IMR-90 (cell line): ENCODE measurements at regions not wholly inside any gene's neighbourhood (a gene's known extent, or its start where the extent isn't known, plus 50 kb on each side); places are given as distances from the start of the nearest gene placed in this dataset.

Source experiments
- CEBPB ChIP-seq: IDR thresholded peaks from 2 replicates; pipeline ENCODE4 v1.6.1; 2012; ENCODE audit warnings: low read depth, low read length, improper control_type of control experiment
- CHD1 ChIP-seq: IDR thresholded peaks from 2 replicates; pipeline ENCODE4 v1.6.1; 2012; ENCODE audit warnings: low read depth, low read length, improper control_type of control experiment
- RAD21 ChIP-seq: IDR thresholded peaks from 2 replicates; pipeline ENCODE4 v1.6.1; 2012; ENCODE audit warnings: low read length, improper control_type of control experiment
- RFX5 ChIP-seq: IDR thresholded peaks from 2 replicates; pipeline ENCODE4 v1.8.0; 2012; ENCODE audit warnings: low read depth, mild to moderate bottlenecking, low read length, moderate library complexity
- TF ChIP-seq, protein P1 (sequence below): conservative IDR thresholded peaks from 2 replicates; pipeline ENCODE4 v1.5.1; 2012; ENCODE audit warnings: mild to moderate bottlenecking, low read depth, low read length, improper control_type of control experiment
- TF ChIP-seq, protein P2 (sequence below): fragments of 150-350 bp; IDR thresholded peaks from 2 replicates; pipeline ENCODE4 v1.6.1; 2017; ENCODE audit warnings: mild to moderate bottlenecking, antibody characterized with exemption, low read length, low read depth

DNA sequence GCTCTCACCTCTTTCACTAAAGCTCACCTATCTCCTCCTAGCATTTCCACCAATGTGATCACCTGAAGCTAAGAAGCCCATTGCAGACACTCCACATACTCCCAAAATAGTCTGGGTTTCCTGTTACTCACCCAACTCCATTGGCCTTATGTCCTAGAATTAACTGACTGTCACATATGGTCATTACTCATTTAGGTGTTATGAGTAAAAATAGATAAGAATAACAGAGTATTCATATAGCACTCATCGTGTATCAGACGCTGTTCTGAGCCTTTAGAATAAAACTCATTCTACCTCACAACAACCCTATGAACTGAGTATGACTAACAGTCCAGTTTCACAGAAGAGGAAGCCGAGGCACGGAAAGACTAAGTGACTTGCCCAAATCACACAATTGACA lies 174.2 kb upstream of the NPVF start:
- no peak for TF ChIP-seq RFX5
- TF ChIP-seq, protein P1, sequence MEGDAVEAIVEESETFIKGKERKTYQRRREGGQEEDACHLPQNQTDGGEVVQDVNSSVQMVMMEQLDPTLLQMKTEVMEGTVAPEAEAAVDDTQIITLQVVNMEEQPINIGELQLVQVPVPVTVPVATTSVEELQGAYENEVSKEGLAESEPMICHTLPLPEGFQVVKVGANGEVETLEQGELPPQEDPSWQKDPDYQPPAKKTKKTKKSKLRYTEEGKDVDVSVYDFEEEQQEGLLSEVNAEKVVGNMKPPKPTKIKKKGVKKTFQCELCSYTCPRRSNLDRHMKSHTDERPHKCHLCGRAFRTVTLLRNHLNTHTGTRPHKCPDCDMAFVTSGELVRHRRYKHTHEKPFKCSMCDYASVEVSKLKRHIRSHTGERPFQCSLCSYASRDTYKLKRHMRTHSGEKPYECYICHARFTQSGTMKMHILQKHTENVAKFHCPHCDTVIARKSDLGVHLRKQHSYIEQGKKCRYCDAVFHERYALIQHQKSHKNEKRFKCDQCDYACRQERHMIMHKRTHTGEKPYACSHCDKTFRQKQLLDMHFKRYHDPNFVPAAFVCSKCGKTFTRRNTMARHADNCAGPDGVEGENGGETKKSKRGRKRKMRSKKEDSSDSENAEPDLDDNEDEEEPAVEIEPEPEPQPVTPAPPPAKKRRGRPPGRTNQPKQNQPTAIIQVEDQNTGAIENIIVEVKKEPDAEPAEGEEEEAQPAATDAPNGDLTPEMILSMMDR, result no peak
- TF ChIP-seq RAD21, result no peak
- TF ChIP-seq, protein P2, sequence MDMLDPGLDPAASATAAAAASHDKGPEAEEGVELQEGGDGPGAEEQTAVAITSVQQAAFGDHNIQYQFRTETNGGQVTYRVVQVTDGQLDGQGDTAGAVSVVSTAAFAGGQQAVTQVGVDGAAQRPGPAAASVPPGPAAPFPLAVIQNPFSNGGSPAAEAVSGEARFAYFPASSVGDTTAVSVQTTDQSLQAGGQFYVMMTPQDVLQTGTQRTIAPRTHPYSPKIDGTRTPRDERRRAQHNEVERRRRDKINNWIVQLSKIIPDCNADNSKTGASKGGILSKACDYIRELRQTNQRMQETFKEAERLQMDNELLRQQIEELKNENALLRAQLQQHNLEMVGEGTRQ, result no peak
- TF ChIP-seq CEBPB, result no peak
- no peak for TF ChIP-seq CHD1
